HG03097 (cell line): ENCODE measurements at regions not wholly inside any gene's neighbourhood (a gene's known extent, or its start where the extent isn't known, plus 50 kb on each side); places are given as distances from the start of the nearest gene placed in this dataset.

ENCODE experiments used
- ATAC-seq: cut with Tn5 transposase; IDR thresholded peaks from one replicate; pipeline ENCODE4 v1.9.1; 2021; ENCODE audit not compliant: unreplicated experiment, low FRiP score

- ATAC-seq: no peak
Observed at GRCh38 chr2:188713961-188714360, 260.2 kb upstream of the COL3A1 start.

- ATAC-seq: no peak
Observed at GRCh38 chr2:188720811-188721605, 253.2 kb upstream of the COL3A1 start.

- ATAC-seq: no peak
Observed at GRCh38 chr2:188721784-188722183, 252.4 kb upstream of the COL3A1 start.

GRCh38 chr2:188725746-188726360, 248.3 kb upstream of the COL3A1 start:
- ATAC-seq: no peak

- ATAC-seq: no peak
Observed at GRCh38 chr2:188726626-188727247, 247.4 kb upstream of the COL3A1 start.

GRCh38 chr2:188727846-188728245, 246.3 kb upstream of the COL3A1 start:
- no peak for ATAC-seq

GRCh38 chr2:188734691-188735090, 239.5 kb upstream of the COL3A1 start:
- ATAC-seq: no peak

- ATAC-seq: no peak
Observed at GRCh38 chr2:188746727-188747126, 227.4 kb upstream of the COL3A1 start.

DNA sequence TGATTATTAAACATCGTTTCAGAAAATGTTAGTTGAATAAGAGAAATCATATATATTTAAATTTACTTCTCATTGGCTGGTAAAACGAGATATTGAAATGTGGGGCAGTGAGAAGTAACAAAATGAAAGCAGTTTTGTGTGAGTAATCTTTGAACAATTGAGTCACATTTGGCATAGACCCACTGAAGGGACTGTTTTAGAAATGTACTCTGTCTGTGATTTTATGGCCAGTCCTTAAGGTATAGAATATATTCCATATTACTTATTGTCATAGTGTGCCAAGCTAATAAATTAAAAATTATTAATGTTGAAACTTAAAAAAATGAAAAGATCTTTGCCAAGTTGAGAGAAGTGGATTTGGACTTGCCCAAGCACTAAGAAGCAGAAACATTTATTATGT, 222.4 kb upstream of the COL3A1 start:
- ATAC-seq: no peak

- ATAC-seq: no peak
Observed at GRCh38 chr2:188752311-188752710, 221.9 kb upstream of the COL3A1 start.

- ATAC-seq: no peak
Observed at GRCh38 chr2:188762151-188762550, 212.0 kb upstream of the COL3A1 start.

DNA sequence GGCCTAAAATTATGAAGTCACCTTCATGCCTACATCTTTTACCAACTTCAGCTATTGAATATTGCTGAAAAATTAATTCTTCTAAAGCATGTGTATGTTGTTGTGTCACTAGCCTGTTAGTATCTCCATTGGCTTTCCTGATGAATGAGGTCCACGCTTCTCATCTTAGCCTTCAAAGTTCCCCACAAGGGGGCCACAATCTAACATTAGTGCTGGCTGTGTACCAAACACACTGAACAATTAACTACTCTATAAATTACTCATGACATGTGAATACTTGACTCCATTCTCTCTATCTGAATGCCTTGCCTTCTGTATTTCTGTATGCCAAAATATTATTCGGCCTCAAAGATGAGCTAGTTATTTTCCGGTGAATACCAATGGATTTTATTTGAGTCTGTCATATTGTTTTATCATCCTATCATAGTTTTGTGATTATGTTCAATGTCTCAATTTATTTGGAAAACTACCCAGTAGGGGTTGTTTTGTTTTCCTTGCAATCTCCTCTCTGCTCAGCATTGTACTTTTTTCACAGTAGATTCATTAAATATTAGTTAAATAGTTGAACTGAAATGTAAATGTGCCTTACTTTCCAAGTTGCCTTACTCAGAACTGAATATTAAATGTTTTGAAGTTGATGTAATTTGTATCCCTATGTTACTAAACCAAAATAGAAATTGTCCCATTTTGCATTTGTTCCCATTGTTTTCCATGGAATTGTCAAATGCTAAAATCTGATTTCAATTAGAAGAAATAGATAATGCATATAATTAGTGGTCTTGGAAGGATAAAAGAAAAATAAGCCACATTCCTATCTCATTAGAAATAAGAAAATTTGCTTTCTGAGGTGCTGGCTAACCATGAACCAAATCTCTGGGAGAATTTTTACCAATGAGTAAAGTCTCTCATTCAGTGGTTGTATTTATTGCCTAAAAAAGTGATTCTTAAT, 208.4 kb upstream of the COL3A1 start:
- no peak for ATAC-seq

GRCh38 chr2:188766471-188766856, 207.7 kb upstream of the COL3A1 start:
- ATAC-seq: no peak

- no peak for ATAC-seq
Observed at GRCh38 chr2:188767176-188767575, 207.0 kb upstream of the COL3A1 start.

- no peak for ATAC-seq
Observed at GRCh38 chr2:188770296-188770695, 203.9 kb upstream of the COL3A1 start.

GRCh38 chr2:188773075-188773474, 201.1 kb upstream of the COL3A1 start:
- ATAC-seq: no peak

GRCh38 chr2:188776634-188777033, 197.5 kb upstream of the COL3A1 start:
- no peak for ATAC-seq

- ATAC-seq: no peak
Observed at GRCh38 chr2:188784269-188784762, 189.9 kb upstream of the COL3A1 start.

- ATAC-seq: no peak
Observed at GRCh38 chr2:188785061-188785460, 189.1 kb upstream of the COL3A1 start.

GRCh38 chr2:188785490-188785889, 188.7 kb upstream of the COL3A1 start:
- no peak for ATAC-seq
